ENCODE measurements at regions not wholly inside any gene's neighbourhood (a gene's known extent, or its start where the extent isn't known, plus 50 kb on each side); places are given as distances from the start of the nearest gene placed in this dataset.

- no peak for TF ChIP-seq REST (IDR thresholded peaks at IDR 0.05; ENCODE audit: insufficient read depth in 1 of 2, low read depth in 2 of 2, low read length in 2 of 2)
- no peak for TF ChIP-seq TAF1 (IDR thresholded peaks at IDR 0.05; ENCODE audit: borderline replicate concordance, insufficient read depth, low read length)
- no peak for TF ChIP-seq SIN3A (IDR thresholded peaks at IDR 0.05; ENCODE audit: borderline replicate concordance, insufficient read depth, low read length)
- TF ChIP-seq POLR2AphosphoS5 (IDR thresholded peaks at IDR 0.05; ENCODE audit: low read depth, low read length), result no peak
- TF ChIP-seq FOXP2 (optimal IDR thresholded peaks at IDR 0.05; ENCODE audit: borderline replicate concordance, extremely low read depth, extremely low read length, insufficient read depth), result no peak
Observed at GRCh38 chr17:77769762-77770161, 188.7 kb upstream of the TNRC6C start.

GRCh38 chr17:77770331-77771105, 188.0 kb upstream of the TNRC6C start:
- TF ChIP-seq TAF1 (IDR thresholded peaks at IDR 0.05; ENCODE audit: borderline replicate concordance, insufficient read depth, low read length) (no peak), POLR2AphosphoS5 (IDR thresholded peaks at IDR 0.05; ENCODE audit: low read depth, low read length) (no peak), REST (IDR thresholded peaks at IDR 0.05; ENCODE audit: insufficient read depth in 1 of 2, low read depth in 2 of 2, low read length in 2 of 2) (no peak), FOXP2 (optimal IDR thresholded peaks at IDR 0.05; ENCODE audit: borderline replicate concordance, extremely low read depth, extremely low read length, insufficient read depth) (no peak), SIN3A (IDR thresholded peaks at IDR 0.05; ENCODE audit: borderline replicate concordance, insufficient read depth, low read length) (no peak)

GRCh38 chr17:77771145-77771544, 187.4 kb upstream of the TNRC6C start:
- TF ChIP-seq FOXP2 (optimal IDR thresholded peaks at IDR 0.05; ENCODE audit: borderline replicate concordance, extremely low read depth, extremely low read length, insufficient read depth) (no peak), POLR2AphosphoS5 (IDR thresholded peaks at IDR 0.05; ENCODE audit: low read depth, low read length) (no peak), REST (IDR thresholded peaks at IDR 0.05; ENCODE audit: insufficient read depth in 1 of 2, low read depth in 2 of 2, low read length in 2 of 2) (no peak), SIN3A (IDR thresholded peaks at IDR 0.05; ENCODE audit: borderline replicate concordance, insufficient read depth, low read length) (no peak), TAF1 (IDR thresholded peaks at IDR 0.05; ENCODE audit: borderline replicate concordance, insufficient read depth, low read length) (no peak)

GRCh38 chr17:77771587-77771986, 186.9 kb upstream of the TNRC6C start:
- no peak for TF ChIP-seq REST (IDR thresholded peaks at IDR 0.05; ENCODE audit: insufficient read depth in 1 of 2, low read depth in 2 of 2, low read length in 2 of 2)
- no peak for TF ChIP-seq POLR2AphosphoS5 (IDR thresholded peaks at IDR 0.05; ENCODE audit: low read depth, low read length)
- no peak for TF ChIP-seq SIN3A (IDR thresholded peaks at IDR 0.05; ENCODE audit: borderline replicate concordance, insufficient read depth, low read length)
- TF ChIP-seq FOXP2 (optimal IDR thresholded peaks at IDR 0.05; ENCODE audit: borderline replicate concordance, extremely low read depth, extremely low read length, insufficient read depth), result no peak
- TF ChIP-seq TAF1 (IDR thresholded peaks at IDR 0.05; ENCODE audit: borderline replicate concordance, insufficient read depth, low read length), result no peak

Measured in PFSK-1 (cell line).